MM.1S (cell line): ENCODE measurements at regions not wholly inside any gene's neighbourhood (a gene's known extent, or its start where the extent isn't known, plus 50 kb on each side); places are given as distances from the start of the nearest gene placed in this dataset.

Source experiments
- DNase-seq: peaks from one replicate; pipeline ENCODE4 v3.0.0-alpha.2; 2015
- H2AFZ ChIP-seq: fragments of 300-600 bp; sonication (generic); 2 replicates; pipeline ENCODE4 v1.6.0; 2016; ENCODE audit warnings: antibody characterized with exemption, low read length
- H3F3A ChIP-seq: fragments of 300-600 bp; sonication (generic); 2 replicates; pipeline ENCODE4 v1.6.1; 2016; ENCODE audit warnings: mild to moderate bottlenecking, antibody characterized with exemption, low read length, moderate library complexity, mixed read lengths; ENCODE audit not compliant: insufficient read depth
- H3K27ac ChIP-seq: fragments of 300-600 bp; sonication (generic); 2 replicates; pipeline ENCODE4 v1.5.1; 2016; ENCODE audit warnings: mild to moderate bottlenecking, low read length
- H3K27me3 ChIP-seq: fragments of 300-600 bp; sonication (generic); replicated peaks from 2 replicates; pipeline ENCODE4 v1.6.0; 2016; ENCODE audit warnings: low read length; ENCODE audit not compliant: insufficient read depth
- H3K36me3 ChIP-seq: fragments of 300-600 bp; sonication (generic); replicated peaks from 2 replicates; pipeline ENCODE4 v1.6.1; 2016; ENCODE audit warnings: mild to moderate bottlenecking, low read length, mixed read lengths; ENCODE audit not compliant: insufficient read depth
- H3K4me1 ChIP-seq: fragments of 300-600 bp; sonication (generic); 2 replicates; pipeline ENCODE4 v1.6.1; 2016; ENCODE audit warnings: low read length, mixed read lengths
- H3K4me2 ChIP-seq: fragments of 300-600 bp; sonication (generic); 2 replicates; pipeline ENCODE4 v1.6.0; 2016; ENCODE audit warnings: low read depth, low read length
- H3K4me3 ChIP-seq: fragments of 300-600 bp; sonication (generic); 2 replicates; pipeline ENCODE4 v1.5.1; 2016; ENCODE audit warnings: low read length, mixed read lengths
- H3K79me2 ChIP-seq: fragments of 300-600 bp; sonication (generic); 2 replicates; pipeline ENCODE4 v1.6.1; 2016; ENCODE audit warnings: mixed run types, low read length, mixed read lengths
- H3K9ac ChIP-seq: fragments of 300-600 bp; sonication (generic); 2 replicates; pipeline ENCODE4 v1.6.1; 2016; ENCODE audit warnings: low read length, mixed read lengths
- H3K9me2 ChIP-seq: fragments of 300-600 bp; sonication (generic); replicated peaks from 2 replicates; pipeline ENCODE4 v1.6.1; 2016; ENCODE audit warnings: mild to moderate bottlenecking, low read length, mixed read lengths; ENCODE audit not compliant: insufficient read depth
- H3K9me3 ChIP-seq: fragments of 300-600 bp; sonication (generic); replicated peaks from 2 replicates; pipeline ENCODE4 v1.6.1; 2016; ENCODE audit warnings: mild to moderate bottlenecking, low read length, mixed read lengths; ENCODE audit not compliant: insufficient read depth
- H4K20me1 ChIP-seq: fragments of 300-600 bp; sonication (generic); 2 replicates; pipeline ENCODE4 v1.6.1; 2016; ENCODE audit warnings: mild to moderate bottlenecking, low read length, moderate library complexity, mixed read lengths; ENCODE audit not compliant: insufficient read depth
- EZH2 ChIP-seq: fragments of 300-600 bp; sonication (generic); optimal IDR thresholded peaks from 2 replicates; pipeline ENCODE3; 2017; ENCODE audit warnings: low read depth, mild to moderate bottlenecking, antibody characterized with exemption, low read length, mixed read lengths
- EZH2phosphoT487 ChIP-seq: fragments of 300-600 bp; sonication (generic); IDR thresholded peaks from 2 replicates; pipeline ENCODE4 v1.6.1; 2018; ENCODE audit warnings: antibody characterized with exemption, low read length
- TF ChIP-seq, protein P1 (sequence below): fragments of 300-600 bp; sonication (generic); IDR thresholded peaks from 2 replicates; pipeline ENCODE4 v1.5.1; 2016; ENCODE audit warnings: antibody characterized with exemption, low read length, mixed read lengths

DNA sequence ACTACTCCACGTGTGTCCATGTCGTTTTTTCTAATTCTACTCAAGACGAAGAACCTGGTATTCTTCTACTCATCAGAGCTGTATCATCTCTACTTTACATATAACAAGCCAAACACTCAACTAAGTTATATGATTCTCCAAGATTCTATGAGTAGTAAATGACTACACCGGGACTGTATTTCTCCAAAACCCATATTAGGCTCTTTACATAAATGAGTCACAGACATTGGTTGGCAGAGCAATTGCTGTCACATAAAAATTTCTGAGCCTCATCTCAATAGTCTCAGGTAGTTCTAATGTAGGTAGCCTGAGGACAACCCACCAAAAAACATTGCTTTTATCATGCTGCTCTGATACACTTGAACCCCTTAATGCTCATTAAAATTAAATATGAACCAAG, 1092.3 kb upstream of the NXPH2 start:
- Histone ChIP-seq H3K9ac (no peak overlapping the region), H3K9me2 (no peaks in the 10 kb centered on the region), H3K36me3 (no peaks in the 10 kb centered on the region), H3K79me2 (no peaks in the 10 kb centered on the region), H3K4me1 (no peaks in the 10 kb centered on the region), H3F3A (no peaks in the 10 kb centered on the region), H3K4me3 (no peak overlapping the region), H3K27ac (no peak overlapping the region), H4K20me1 (no peaks in the 10 kb centered on the region), H3K9me3 (no peaks in the 10 kb centered on the region), H3K27me3 (no peaks in the 10 kb centered on the region), H2AFZ (no peak overlapping the region), H3K4me2 (no peak overlapping the region)
- no peak for TF ChIP-seq EZH2
- DNase-seq, result no peak

GRCh38 chr2:139872032-139872431, 1091.8 kb upstream of the NXPH2 start:
- no peak for TF ChIP-seq EZH2phosphoT487
- no peak for TF ChIP-seq EZH2
- TF ChIP-seq, protein P1, sequence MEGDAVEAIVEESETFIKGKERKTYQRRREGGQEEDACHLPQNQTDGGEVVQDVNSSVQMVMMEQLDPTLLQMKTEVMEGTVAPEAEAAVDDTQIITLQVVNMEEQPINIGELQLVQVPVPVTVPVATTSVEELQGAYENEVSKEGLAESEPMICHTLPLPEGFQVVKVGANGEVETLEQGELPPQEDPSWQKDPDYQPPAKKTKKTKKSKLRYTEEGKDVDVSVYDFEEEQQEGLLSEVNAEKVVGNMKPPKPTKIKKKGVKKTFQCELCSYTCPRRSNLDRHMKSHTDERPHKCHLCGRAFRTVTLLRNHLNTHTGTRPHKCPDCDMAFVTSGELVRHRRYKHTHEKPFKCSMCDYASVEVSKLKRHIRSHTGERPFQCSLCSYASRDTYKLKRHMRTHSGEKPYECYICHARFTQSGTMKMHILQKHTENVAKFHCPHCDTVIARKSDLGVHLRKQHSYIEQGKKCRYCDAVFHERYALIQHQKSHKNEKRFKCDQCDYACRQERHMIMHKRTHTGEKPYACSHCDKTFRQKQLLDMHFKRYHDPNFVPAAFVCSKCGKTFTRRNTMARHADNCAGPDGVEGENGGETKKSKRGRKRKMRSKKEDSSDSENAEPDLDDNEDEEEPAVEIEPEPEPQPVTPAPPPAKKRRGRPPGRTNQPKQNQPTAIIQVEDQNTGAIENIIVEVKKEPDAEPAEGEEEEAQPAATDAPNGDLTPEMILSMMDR, result no peak
- no peak for DNase-seq

DNA sequence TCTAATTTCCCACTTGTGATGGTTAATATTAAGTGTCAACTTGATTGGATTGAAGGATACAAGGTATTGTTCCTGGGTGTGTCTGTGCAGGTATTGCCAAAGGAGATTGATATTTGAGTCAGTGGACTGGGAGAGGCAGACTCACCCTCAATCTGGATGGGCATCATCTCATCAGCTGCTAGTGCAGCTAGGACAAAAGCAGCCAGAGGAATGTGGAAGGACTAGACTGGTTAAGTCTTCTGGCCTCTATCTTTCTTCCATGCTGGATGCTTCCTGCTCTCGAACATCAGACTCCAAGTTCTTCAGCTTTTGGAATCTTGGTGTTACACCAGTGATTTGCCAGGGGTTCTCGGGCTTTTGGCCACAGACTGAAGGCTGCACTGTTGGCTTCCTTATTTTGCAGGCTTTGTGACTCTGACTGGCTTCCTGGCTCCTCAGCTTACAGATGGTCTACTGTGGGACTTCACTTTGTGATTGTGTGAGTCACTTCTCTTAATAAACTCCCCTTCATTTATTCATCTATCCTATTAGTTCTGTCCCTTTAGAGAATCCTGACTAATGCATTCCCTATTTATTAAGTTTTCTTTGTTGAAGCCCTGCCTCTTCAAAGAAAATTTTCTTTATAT, 1087.5 kb upstream of the NXPH2 start:
- TF ChIP-seq, protein P1, result no peak
- no peak for TF ChIP-seq EZH2
- H3K9ac ChIP-seq, result no peak overlapping the region
- no peaks in the 10 kb centered on the region for H3F3A ChIP-seq
- H2AFZ ChIP-seq, result no peak overlapping the region
- no peaks in the 10 kb centered on the region for H3K27me3 ChIP-seq
- H3K4me3 ChIP-seq, result no peak overlapping the region
- no peak for DNase-seq
- H3K4me2 ChIP-seq, result no peak overlapping the region
- no peak overlapping the region for H3K27ac ChIP-seq
- H3K79me2 ChIP-seq, result no peaks in the 10 kb centered on the region
- H3K36me3 ChIP-seq, result no peaks in the 10 kb centered on the region
- no peaks in the 10 kb centered on the region for H3K9me2 ChIP-seq
- no peaks in the 10 kb centered on the region for H4K20me1 ChIP-seq
- no peaks in the 10 kb centered on the region for H3K4me1 ChIP-seq
- H3K9me3 ChIP-seq, result no peaks in the 10 kb centered on the region

More at GRCh38 chr2:139872032-139872431, 1091.8 kb upstream of the NXPH2 start:
- Histone ChIP-seq H3K4me2 (no peak overlapping the region), H2AFZ (no peak overlapping the region), H3K9me2 (no peaks in the 10 kb centered on the region), H4K20me1 (no peaks in the 10 kb centered on the region), H3K27ac (no peak overlapping the region), H3K9me3 (no peaks in the 10 kb centered on the region), H3K27me3 (no peaks in the 10 kb centered on the region), H3K4me3 (no peak overlapping the region), H3K79me2 (no peaks in the 10 kb centered on the region), H3K36me3 (no peaks in the 10 kb centered on the region), H3K9ac (no peak overlapping the region), H3K4me1 (no peaks in the 10 kb centered on the region), H3F3A (no peaks in the 10 kb centered on the region)

DNA sequence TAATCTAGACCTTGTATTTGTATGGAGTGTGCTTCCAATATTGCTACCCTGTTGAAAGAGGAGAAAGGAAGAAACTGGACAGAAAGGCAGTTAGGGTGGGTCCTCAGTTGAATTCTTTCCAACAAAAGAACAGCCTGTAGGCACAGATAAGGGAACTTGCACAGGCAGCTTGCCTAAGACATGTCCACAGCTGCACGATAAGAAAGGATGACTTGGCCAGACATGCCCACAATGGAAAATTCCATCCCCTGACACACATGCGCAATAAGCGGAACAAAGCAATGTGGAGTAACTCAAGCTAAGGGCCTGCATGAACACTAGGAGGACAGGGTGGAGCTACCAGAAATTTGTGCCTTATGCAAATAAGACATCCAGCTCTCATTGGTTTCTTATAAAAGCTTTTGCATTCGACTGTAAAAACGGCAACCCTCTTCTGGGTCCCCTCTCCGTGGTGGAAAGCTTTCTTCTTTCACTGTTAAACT, 1084.7 kb upstream of the NXPH2 start:
- Histone ChIP-seq H3K27ac (no peak overlapping the region), H3K9me2 (no peaks in the 10 kb centered on the region), H3K4me2 (no peak overlapping the region), H2AFZ (no peak overlapping the region), H3F3A (no peaks in the 10 kb centered on the region), H3K9me3 (no peaks in the 10 kb centered on the region), H3K4me3 (no peak overlapping the region), H3K36me3 (no peaks in the 10 kb centered on the region), H3K79me2 (no peaks in the 10 kb centered on the region), H3K9ac (no peak overlapping the region), H3K27me3 (no peaks in the 10 kb centered on the region), H3K4me1 (no peaks in the 10 kb centered on the region), H4K20me1 (no peaks in the 10 kb centered on the region)
- TF ChIP-seq, protein P1, result no peak
- no peak for TF ChIP-seq EZH2
- no peak for TF ChIP-seq EZH2phosphoT487
- no peak for DNase-seq
